Stimulated activated CD8-positive, alpha-beta memory T cell treated with anti-CD3 and anti-CD28 coated beads, Interleukin-4, amount 100 ng/mL, for 48 hours (primary cell): ENCODE measurements at regions not wholly inside any gene's neighbourhood (a gene's known extent, or its start where the extent isn't known, plus 50 kb on each side); places are given as distances from the start of the nearest gene placed in this dataset.
A peak's percentile ranks its signal among the peaks of the same experiment; 100 is the strongest.
"Not testable (repeated sequence)": the region's sequence is repeated elsewhere in the genome, so short reads cannot be mapped to it uniquely, and the experiment has no call there.

Experiments used
- DNase-seq: peaks from one replicate; pipeline ENCODE4 v3.0.0-alpha.2; 2020

- no peak for DNase-seq
These were observed 81.9 kb upstream of the HES1 start for GRCh38 chr3:194054016-194054415.

- no peak for DNase-seq
These were observed 81.4 kb upstream of the HES1 start for GRCh38 chr3:194054540-194054939.

- no peak for DNase-seq
These were observed 81.0 kb upstream of the HES1 start for GRCh38 chr3:194054961-194055360.

- not testable (repeated sequence) for DNase-seq
These were observed 79.6 kb upstream of the HES1 start for GRCh38 chr3:194056323-194056722.

- DNase-seq = no peak
These were observed 79.1 kb upstream of the HES1 start for GRCh38 chr3:194056731-194057415.

- no peak for DNase-seq
These were observed 78.3 kb upstream of the HES1 start for GRCh38 chr3:194057570-194058188.

- peak; percentile 45 for DNase-seq
These were observed 77.8 kb upstream of the HES1 start for GRCh38 chr3:194058189-194058571.

GRCh38 chr3:194058753-194059152, 77.2 kb upstream of the HES1 start:
- DNase-seq = no peak

- no peak for DNase-seq
These were observed 74.4 kb upstream of the HES1 start for GRCh38 chr3:194061421-194062030.

GRCh38 chr3:194062830-194063229, 73.1 kb upstream of the HES1 start:
- no peak for DNase-seq

GRCh38 chr3:194064380-194065332, 71.3 kb upstream of the HES1 start:
- DNase-seq = no peak

GRCh38 chr3:194067327-194067726, 68.6 kb upstream of the HES1 start:
- DNase-seq = not testable (repeated sequence)

GRCh38 chr3:194067949-194068362, 68.0 kb upstream of the HES1 start:
- DNase-seq = no peak

- DNase-seq = no peak
These were observed 66.3 kb upstream of the HES1 start for GRCh38 chr3:194069421-194070219.

GRCh38 chr3:194070220-194070633, 65.7 kb upstream of the HES1 start:
- DNase-seq = no peak

- peak; percentile 85 for DNase-seq
These were observed 65.1 kb upstream of the HES1 start for GRCh38 chr3:194070634-194071409.

GRCh38 chr3:194072097-194072428, 63.9 kb upstream of the HES1 start:
- DNase-seq = no peak

- DNase-seq = no peak
These were observed 63.2 kb upstream of the HES1 start for GRCh38 chr3:194072691-194073279.

- no peak for DNase-seq
These were observed 62.0 kb upstream of the HES1 start for GRCh38 chr3:194073926-194074325.

- no peak for DNase-seq
These were observed 60.8 kb upstream of the HES1 start for GRCh38 chr3:194075088-194075615.
